ENCODE measurements at regions not wholly inside any gene's neighbourhood (a gene's known extent, or its start where the extent isn't known, plus 50 kb on each side); places are given as distances from the start of the nearest gene placed in this dataset.

GRCh38 chr2:8541223-8541622 lies 140.6 kb upstream of the ID2 start:
- H3K9me3 Mint-ChIP-seq: no peaks in the 10 kb centered on the region
- peaks cover 73% of the 10 kb centered on the region for H3K4me1 Mint-ChIP-seq
- H3K27ac Mint-ChIP-seq: peak overlapping the region in 2 of 3 experiments; percentile 1 to 74
- peaks cover 17% of the 10 kb centered on the region for H3K27me3 Mint-ChIP-seq (ENCODE audit: low read depth)
- no peak for TF ChIP-seq CTCF (IDR thresholded peaks at IDR 0.05; ENCODE audit: unreplicated experiment in 3 of 3)
- no peaks in the 10 kb centered on the region for H3K36me3 Mint-ChIP-seq (ENCODE audit: low read depth)
- H3K4me3 Mint-ChIP-seq: no peak overlapping the region

GRCh38 chr2:8541636-8542035 lies 140.2 kb upstream of the ID2 start:
- no peaks in the 10 kb centered on the region for H3K9me3 Mint-ChIP-seq
- TF ChIP-seq CTCF (IDR thresholded peaks at IDR 0.05; ENCODE audit: unreplicated experiment in 3 of 3): no peak
- no peak overlapping the region for H3K4me3 Mint-ChIP-seq
- peak overlapping the region in 2 of 3 experiments; percentile 1 to 72 for H3K27ac Mint-ChIP-seq
- no peaks in the 10 kb centered on the region for H3K36me3 Mint-ChIP-seq (ENCODE audit: low read depth)
- H3K4me1 Mint-ChIP-seq: peaks cover 69% of the 10 kb centered on the region
- H3K27me3 Mint-ChIP-seq (ENCODE audit: low read depth): peaks cover 16% of the 10 kb centered on the region

DNA sequence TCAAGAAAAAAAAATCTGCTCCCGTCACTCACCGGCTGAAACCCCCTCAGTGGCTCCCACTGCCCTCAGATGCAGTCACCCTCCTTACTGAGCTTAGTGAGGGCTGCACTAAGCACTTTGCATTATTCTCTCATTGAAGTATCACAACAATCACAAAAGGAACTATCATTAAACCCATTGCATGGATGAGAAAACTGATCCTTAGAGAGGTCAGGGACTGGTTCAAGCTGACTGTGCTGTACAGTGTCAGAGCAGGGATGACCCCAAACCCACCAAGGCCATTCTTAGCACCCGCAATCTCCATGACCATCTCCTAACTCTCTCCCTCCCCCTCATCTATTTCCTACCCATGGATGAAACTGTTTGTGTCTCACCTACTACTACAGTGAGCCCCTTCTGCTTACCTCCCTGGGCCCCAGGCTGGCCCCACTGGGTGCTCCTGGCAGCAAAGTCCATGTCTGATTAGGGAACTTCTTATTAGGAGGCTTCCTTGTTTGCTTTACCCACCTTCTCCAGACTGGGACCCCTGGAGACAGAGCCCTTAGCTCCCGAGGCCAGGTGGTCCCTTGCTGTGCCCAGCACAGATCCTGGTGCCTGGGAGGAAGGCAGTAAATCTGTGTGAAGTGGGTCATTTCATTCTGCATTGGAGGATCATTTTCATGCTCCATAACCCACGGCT lies 139.3 kb upstream of the ID2 start:
- Mint-ChIP-seq H3K36me3 (ENCODE audit: low read depth) (no peaks in the 10 kb centered on the region), H3K9me3 (no peaks in the 10 kb centered on the region), H3K27ac (peak overlapping the region; percentile 1 to 72 (median 61)), H3K4me3 (no peak overlapping the region), H3K27me3 (ENCODE audit: low read depth) (peaks cover 11% of the 10 kb centered on the region), H3K4me1 (peaks cover 60% of the 10 kb centered on the region)
- no peak for TF ChIP-seq CTCF (IDR thresholded peaks at IDR 0.05; ENCODE audit: unreplicated experiment in 3 of 3)

DNA sequence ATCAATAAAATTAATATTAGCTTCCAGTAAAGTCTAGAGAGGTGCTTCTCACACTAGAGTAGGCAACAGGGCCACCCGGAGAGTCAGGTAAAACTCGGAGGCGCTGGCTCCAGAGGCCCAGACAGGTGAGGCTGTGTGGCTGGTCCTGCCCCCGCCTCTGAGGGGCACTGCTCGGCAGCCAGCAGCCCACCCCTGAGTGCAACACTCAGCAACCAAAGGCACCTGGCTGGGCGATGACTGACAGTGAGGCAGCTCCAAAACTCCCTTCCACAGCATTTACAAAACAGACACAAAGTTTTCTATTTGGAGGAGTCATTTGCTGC lies 138.8 kb upstream of the ID2 start:
- no peak for TF ChIP-seq CTCF (IDR thresholded peaks at IDR 0.05; ENCODE audit: unreplicated experiment in 3 of 3)
- peaks cover 55% of the 10 kb centered on the region for H3K4me1 Mint-ChIP-seq
- peaks cover 11% of the 10 kb centered on the region for H3K27me3 Mint-ChIP-seq (ENCODE audit: low read depth)
- no peaks in the 10 kb centered on the region for H3K9me3 Mint-ChIP-seq
- H3K36me3 Mint-ChIP-seq (ENCODE audit: low read depth): no peaks in the 10 kb centered on the region
- peak overlapping the region in 2 of 3 experiments; percentile 1 to 28 for H3K27ac Mint-ChIP-seq
- H3K4me3 Mint-ChIP-seq: no peak overlapping the region

DNA sequence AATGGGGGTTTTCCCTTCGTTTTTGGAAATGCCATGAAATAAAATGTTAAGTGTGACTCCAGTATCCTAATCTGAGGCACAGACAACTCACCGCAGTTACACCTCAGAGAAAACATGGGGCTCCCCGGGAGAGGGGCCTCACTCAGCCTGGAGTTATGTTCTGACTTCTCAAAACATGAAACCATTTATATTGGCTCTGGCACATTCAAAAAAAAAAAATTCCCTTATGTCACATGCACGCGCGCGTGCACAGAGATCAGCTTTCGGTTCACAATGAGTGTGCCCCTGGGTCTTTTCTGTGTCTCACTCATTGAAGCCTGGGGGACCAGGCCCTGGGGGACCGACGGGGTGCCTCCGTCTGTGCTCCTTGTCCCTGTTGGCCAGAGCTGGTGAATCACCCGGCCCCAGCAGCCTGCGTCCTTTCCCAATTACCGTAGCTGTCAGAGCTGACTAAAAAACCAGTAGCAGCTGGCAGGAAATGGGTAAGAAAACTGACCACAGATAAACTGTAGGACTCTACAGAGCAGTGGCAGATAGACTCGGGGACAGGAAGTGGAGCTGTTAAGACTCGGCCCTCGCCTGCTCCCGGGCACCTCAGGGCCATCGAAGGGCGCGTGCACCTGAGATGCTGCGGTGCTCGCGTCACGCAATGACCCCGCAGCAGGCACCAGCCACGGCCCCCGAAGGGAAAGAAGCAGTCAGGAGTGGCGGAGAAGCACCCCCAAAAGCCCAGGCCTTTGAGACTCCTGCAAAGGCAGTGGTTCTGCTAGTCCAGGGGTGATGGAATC lies 138.3 kb upstream of the ID2 start:
- no peaks in the 10 kb centered on the region for H3K36me3 Mint-ChIP-seq (ENCODE audit: low read depth)
- H3K4me1 Mint-ChIP-seq: peaks cover 50% of the 10 kb centered on the region
- H3K27me3 Mint-ChIP-seq (ENCODE audit: low read depth): peaks cover 11% of the 10 kb centered on the region
- no peaks in the 10 kb centered on the region for H3K9me3 Mint-ChIP-seq
- H3K27ac Mint-ChIP-seq: peak overlapping the region; percentile 1 to 76 (median 23)
- TF ChIP-seq CTCF (IDR thresholded peaks at IDR 0.05; ENCODE audit: unreplicated experiment in 3 of 3): no peak
- no peak overlapping the region for H3K4me3 Mint-ChIP-seq

Data from nephron (organoid).